ENCODE measurements at regions not wholly inside any gene's neighbourhood (a gene's known extent, or its start where the extent isn't known, plus 50 kb on each side); places are given as distances from the start of the nearest gene placed in this dataset.

- no peaks in the 10 kb centered on the region for H3K36me3 ChIP-seq (ENCODE audit: control insufficient read depth, insufficient read depth, low read length)
- DNase-seq, result no peak
- H3K4me3 Mint-ChIP-seq (ENCODE audit: unreplicated experiment), result no peak overlapping the region
Observed at GRCh38 chr5:83815661-83816060, 95.0 kb upstream of the HAPLN1 start.

GRCh38 chr5:83810511-83810910 lies 89.9 kb upstream of the HAPLN1 start:
- Mint-ChIP-seq H3K36me3 (ENCODE audit: insufficient read depth, unreplicated experiment) (no peaks in the 10 kb centered on the region), H3K27ac (ENCODE audit: unreplicated experiment) (no peak overlapping the region), H3K4me3 (ENCODE audit: unreplicated experiment) (no peak overlapping the region), H3K4me1 (ENCODE audit: low read depth, unreplicated experiment) (no peaks in the 10 kb centered on the region), H3K9me3 (ENCODE audit: unreplicated experiment) (no peaks in the 10 kb centered on the region), H3K27me3 (ENCODE audit: insufficient read depth, unreplicated experiment) (no peaks in the 10 kb centered on the region)
- intact Hi-C loops (cut with micrococcal nuclease; ENCODE audit: unreplicated experiment), result no loop called here
- CTCF ChIA-PET, result no interaction called here
- BruUV-seq (replicated peaks), result no TSS peak
- no peak overlapping the region for H3K4me3 ChIP-seq (ENCODE audit: low read depth, low read length)
- H3K9me3 ChIP-seq, result no peaks in the 10 kb centered on the region
- DNase-seq, result no peak
- H3K27me3 ChIP-seq (replicated peaks; ENCODE audit: control insufficient read depth, insufficient read depth, low read length), result no peaks in the 10 kb centered on the region
- H3K36me3 ChIP-seq (ENCODE audit: control insufficient read depth, insufficient read depth, low read length), result no peaks in the 10 kb centered on the region
- POLR2A ChIA-PET, result no interaction called here
- H3K4me1 ChIP-seq, result no peaks in the 10 kb centered on the region
- TF ChIP-seq CTCF (IDR thresholded peaks at IDR 0.05; ENCODE audit: insufficient read depth in 1 of 2, low read depth in 1 of 2, low read length in 1 of 2, severe bottlenecking in 1 of 2, unreplicated experiment in 1 of 2), result no peak

More at GRCh38 chr5:83815661-83816060, 95.0 kb upstream of the HAPLN1 start:
- ChIA-PET CTCF (interaction anchor here (0.6 kb wide), 1 partner anchor 111 kb away, joined by 4 read pairs; no protein-coding TSS in a partner anchor), POLR2A (no interaction called here)
- BruUV-seq (replicated peaks), result no TSS peak
- Mint-ChIP-seq H3K36me3 (ENCODE audit: insufficient read depth, unreplicated experiment) (no peaks in the 10 kb centered on the region), H3K27me3 (ENCODE audit: insufficient read depth, unreplicated experiment) (no peaks in the 10 kb centered on the region), H3K9me3 (ENCODE audit: unreplicated experiment) (peaks cover 6% of the 10 kb centered on the region), H3K27ac (ENCODE audit: unreplicated experiment) (no peak overlapping the region), H3K4me1 (ENCODE audit: low read depth, unreplicated experiment) (no peaks in the 10 kb centered on the region)
- no peaks in the 10 kb centered on the region for H3K9me3 ChIP-seq
- TF ChIP-seq CTCF (IDR thresholded peaks at IDR 0.05; ENCODE audit: insufficient read depth in 1 of 2, low read depth in 1 of 2, low read length in 1 of 2, severe bottlenecking in 1 of 2, unreplicated experiment in 1 of 2), result no peak
- intact Hi-C loops (cut with micrococcal nuclease; ENCODE audit: unreplicated experiment), result no loop called here
- H3K4me3 ChIP-seq (ENCODE audit: low read depth, low read length), result no peak overlapping the region
- H3K4me1 ChIP-seq, result no peaks in the 10 kb centered on the region
- no peaks in the 10 kb centered on the region for H3K27me3 ChIP-seq (replicated peaks; ENCODE audit: control insufficient read depth, insufficient read depth, low read length)

GRCh38 chr5:83802686-83803085 lies 82.0 kb upstream of the HAPLN1 start:
- no peaks in the 10 kb centered on the region for H3K27me3 ChIP-seq (replicated peaks; ENCODE audit: control insufficient read depth, insufficient read depth, low read length)
- CTCF ChIA-PET, result no interaction called here
- H3K9me3 ChIP-seq, result no peaks in the 10 kb centered on the region
- no peak overlapping the region for H3K4me3 ChIP-seq (ENCODE audit: low read depth, low read length)
- Mint-ChIP-seq H3K27me3 (ENCODE audit: insufficient read depth, unreplicated experiment) (no peaks in the 10 kb centered on the region), H3K36me3 (ENCODE audit: insufficient read depth, unreplicated experiment) (no peaks in the 10 kb centered on the region), H3K4me1 (ENCODE audit: low read depth, unreplicated experiment) (no peaks in the 10 kb centered on the region), H3K27ac (ENCODE audit: unreplicated experiment) (no peak overlapping the region), H3K4me3 (ENCODE audit: unreplicated experiment) (no peak overlapping the region), H3K9me3 (ENCODE audit: unreplicated experiment) (no peaks in the 10 kb centered on the region)
- POLR2A ChIA-PET, result no interaction called here
- no TSS peak for BruUV-seq (replicated peaks)
- H3K4me1 ChIP-seq, result peaks cover 10% of the 10 kb centered on the region
- TF ChIP-seq CTCF (IDR thresholded peaks at IDR 0.05; ENCODE audit: insufficient read depth in 1 of 2, low read depth in 1 of 2, low read length in 1 of 2, severe bottlenecking in 1 of 2, unreplicated experiment in 1 of 2), result no peak
- intact Hi-C loops (cut with micrococcal nuclease; ENCODE audit: unreplicated experiment), result loop anchor here (5.0 kb wide), 1 partner anchor 80 kb away; the partner anchor contains the start of gene HAPLN1
- no peaks in the 10 kb centered on the region; the same call in 1 of the 2 replicates for H3K36me3 ChIP-seq (ENCODE audit: control insufficient read depth, insufficient read depth, low read length)
- no peak for DNase-seq

All from Caco-2 (cell line).